Astrocyte (in vitro differentiated cells and primary cell): ENCODE measurements at regions not wholly inside any gene's neighbourhood (a gene's known extent, or its start where the extent isn't known, plus 50 kb on each side); places are given as distances from the start of the nearest gene placed in this dataset.

Source experiments
- EZH2 ChIP-seq: IDR thresholded peaks from 2 replicates; pipeline ENCODE4 v1.6.1; 2012; ENCODE audit warnings: mild to moderate bottlenecking, low read length, inconsistent platforms; ENCODE audit not compliant: insufficient read depth
- TF ChIP-seq, protein P1 (sequence below): IDR thresholded peaks from 2 replicates; pipeline ENCODE4 v1.5.1; 2011; ENCODE audit warnings: low read depth, mild to moderate bottlenecking, inconsistent platforms, low read length, moderate library complexity; ENCODE audit not compliant: insufficient read depth

DNA sequence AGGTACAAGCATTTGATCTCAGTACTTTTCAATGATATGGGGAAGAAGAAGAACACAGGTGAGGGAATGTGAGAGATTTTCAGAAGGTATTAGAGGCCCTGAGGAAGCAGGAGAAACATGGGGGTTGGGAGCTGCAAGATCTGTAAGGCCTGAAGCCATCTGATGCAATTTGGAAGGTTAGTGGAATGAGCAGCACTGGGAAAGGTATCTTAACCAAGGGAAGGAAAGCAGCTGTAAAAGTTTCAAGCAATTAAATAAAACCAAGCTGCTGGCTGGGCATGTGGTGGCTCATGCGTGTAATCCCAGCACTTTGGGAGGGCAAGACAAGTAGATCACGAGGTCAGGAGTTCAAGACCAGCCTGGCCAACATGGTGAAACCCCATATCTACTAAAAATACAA, 104.4 kb upstream of the PARP11 start:
- TF ChIP-seq EZH2: no peak
- TF ChIP-seq, protein P1, sequence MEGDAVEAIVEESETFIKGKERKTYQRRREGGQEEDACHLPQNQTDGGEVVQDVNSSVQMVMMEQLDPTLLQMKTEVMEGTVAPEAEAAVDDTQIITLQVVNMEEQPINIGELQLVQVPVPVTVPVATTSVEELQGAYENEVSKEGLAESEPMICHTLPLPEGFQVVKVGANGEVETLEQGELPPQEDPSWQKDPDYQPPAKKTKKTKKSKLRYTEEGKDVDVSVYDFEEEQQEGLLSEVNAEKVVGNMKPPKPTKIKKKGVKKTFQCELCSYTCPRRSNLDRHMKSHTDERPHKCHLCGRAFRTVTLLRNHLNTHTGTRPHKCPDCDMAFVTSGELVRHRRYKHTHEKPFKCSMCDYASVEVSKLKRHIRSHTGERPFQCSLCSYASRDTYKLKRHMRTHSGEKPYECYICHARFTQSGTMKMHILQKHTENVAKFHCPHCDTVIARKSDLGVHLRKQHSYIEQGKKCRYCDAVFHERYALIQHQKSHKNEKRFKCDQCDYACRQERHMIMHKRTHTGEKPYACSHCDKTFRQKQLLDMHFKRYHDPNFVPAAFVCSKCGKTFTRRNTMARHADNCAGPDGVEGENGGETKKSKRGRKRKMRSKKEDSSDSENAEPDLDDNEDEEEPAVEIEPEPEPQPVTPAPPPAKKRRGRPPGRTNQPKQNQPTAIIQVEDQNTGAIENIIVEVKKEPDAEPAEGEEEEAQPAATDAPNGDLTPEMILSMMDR: no peak
